GM13977 (cell line): ENCODE measurements at regions not wholly inside any gene's neighbourhood (a gene's known extent, or its start where the extent isn't known, plus 50 kb on each side); places are given as distances from the start of the nearest gene placed in this dataset.

Experiments used
- DNase-seq: peaks from one replicate; pipeline ENCODE4 v3.0.0; 2012; ENCODE audit warnings: low spot score
- CTCF ChIP-seq: IDR thresholded peaks from 2 replicates; pipeline ENCODE4 v1.5.1; 2012; ENCODE audit warnings: mild to moderate bottlenecking, control low read depth; ENCODE audit not compliant: insufficient read depth; ENCODE audit errors: extremely low read depth, missing control alignments
- in situ Hi-C: fragments of 300-500 bp; cut with MboI; formaldehyde crosslinking; loops from one replicate; pipeline ENCODE4 v1.12.0; 2022; ENCODE audit warnings: low sequenced_read_pairs, low pct_unique_long_range_greater_than_20kb, mixed read lengths, inconsistent platforms; ENCODE audit not compliant: unreplicated experiment

DNA sequence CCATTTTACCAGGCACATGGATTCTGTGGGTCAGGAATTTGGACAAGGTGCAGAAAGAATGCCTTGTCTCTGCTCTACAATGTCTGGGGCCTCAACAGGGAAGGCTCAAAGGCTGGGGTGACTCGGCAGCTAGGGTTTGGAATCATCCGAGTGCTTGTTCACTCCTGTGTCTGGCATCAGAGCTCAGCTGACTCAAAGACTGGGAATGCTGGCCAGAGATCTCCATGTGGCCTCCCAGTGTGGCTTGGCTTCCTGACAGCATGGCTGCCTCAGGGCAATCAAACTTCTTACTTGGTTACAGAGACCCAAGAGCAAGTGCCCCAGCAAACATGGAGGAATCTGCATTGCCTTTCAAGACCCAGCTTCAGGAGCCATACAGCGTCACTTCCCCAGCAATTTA, 110.5 kb downstream of the TOMM20 start:
- no peak for DNase-seq
- no peak for TF ChIP-seq CTCF
- in situ Hi-C loops: no loop called here

- TF ChIP-seq CTCF: no peak
- DNase-seq: no peak
- in situ Hi-C loops: no loop called here
Observed at GRCh38 chr1:235017719-235018118, 110.9 kb downstream of the TOMM20 start.

DNA sequence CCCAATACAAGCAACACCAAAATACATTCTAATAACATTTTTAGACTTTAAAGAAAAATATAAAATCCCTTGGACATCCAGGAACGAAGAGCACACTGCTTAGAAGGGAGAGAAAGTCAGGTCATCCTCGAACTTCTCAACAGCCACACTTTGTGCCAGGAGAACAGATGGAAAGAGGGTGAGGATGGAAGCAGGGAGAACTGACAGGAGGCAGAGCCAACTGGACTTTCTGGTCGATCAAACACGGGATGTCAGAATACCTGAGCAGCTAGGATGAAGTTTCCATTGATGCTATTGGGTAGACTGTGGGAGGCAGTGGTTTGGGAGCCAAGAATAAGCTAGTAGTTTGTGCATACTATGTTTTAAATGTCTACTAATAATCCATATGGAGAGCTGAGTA, 111.4 kb downstream of the TOMM20 start:
- no peak for DNase-seq
- TF ChIP-seq CTCF: no peak
- in situ Hi-C loops: no loop called here

- in situ Hi-C loops: no loop called here
- TF ChIP-seq CTCF: no peak
- DNase-seq: no peak
Observed at GRCh38 chr1:235015291-235015985, 113.2 kb downstream of the TOMM20 start.

DNA sequence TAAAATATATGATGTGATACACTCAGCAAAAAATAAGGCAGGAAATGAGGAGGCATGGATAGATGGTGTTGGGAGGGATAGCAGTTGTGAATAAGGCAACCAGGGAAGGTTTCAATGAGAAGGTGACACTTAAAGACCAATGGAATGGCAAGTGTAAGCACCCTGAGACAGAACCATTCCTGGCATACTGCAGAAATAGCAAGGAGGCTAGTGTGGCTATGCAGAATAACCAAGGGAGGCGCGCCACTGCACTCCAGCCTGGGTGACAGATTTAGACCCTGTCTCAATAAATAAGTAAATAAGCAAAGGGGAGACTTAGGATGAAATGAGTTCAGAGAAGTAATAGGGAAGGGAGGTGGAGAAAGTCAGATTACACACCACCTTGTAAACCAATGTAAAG, 113.9 kb downstream of the TOMM20 start:
- in situ Hi-C loops: no loop called here
- TF ChIP-seq CTCF: no peak

DNA sequence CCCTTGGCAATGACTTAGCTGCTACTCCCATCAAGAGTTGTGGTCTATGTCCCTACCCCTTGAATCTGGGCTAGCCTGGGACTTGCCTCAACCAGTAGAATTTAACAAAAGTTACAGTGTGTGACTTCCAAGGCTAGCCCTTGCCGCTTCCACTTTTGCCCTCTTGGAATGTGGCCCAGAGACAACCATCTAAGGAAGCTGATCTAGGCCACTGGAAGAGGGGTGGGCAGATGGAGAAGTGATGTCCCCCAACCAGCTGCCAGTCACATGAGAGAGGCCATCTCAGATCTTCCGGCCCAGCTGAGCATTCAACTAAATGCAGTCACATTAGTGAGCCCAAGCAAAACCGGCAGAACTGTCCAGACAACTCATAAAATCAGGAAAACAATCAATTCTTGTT, 115.1 kb downstream of the TOMM20 start:
- no peak for TF ChIP-seq CTCF
- no peak for DNase-seq
- in situ Hi-C loops: no loop called here

More for the DNA sequence above, 113.9 kb downstream of the TOMM20 start:
- DNase-seq: no peak
